HG02852 (cell line): ENCODE measurements at regions not wholly inside any gene's neighbourhood (a gene's known extent, or its start where the extent isn't known, plus 50 kb on each side); places are given as distances from the start of the nearest gene placed in this dataset.
"Not testable (repeated sequence)": the region's sequence is repeated elsewhere in the genome, so short reads cannot be mapped to it uniquely, and the experiment has no call there.

Experiments
- ATAC-seq: cut with Tn5 transposase; IDR thresholded peaks from one replicate; pipeline ENCODE4 v1.9.1; 2021; ENCODE audit warnings: mild to moderate bottlenecking, moderate library complexity; ENCODE audit not compliant: unreplicated experiment

GRCh38 chr7:34382166-34382893 is 275.7 kb upstream of the NPSR1 start:
- ATAC-seq = no peak

- no peak for ATAC-seq
These were observed 272.6 kb upstream of the NPSR1 start for GRCh38 chr7:34385384-34385783.

GRCh38 chr7:34389332-34390078 is 268.5 kb upstream of the NPSR1 start:
- ATAC-seq = no peak

- ATAC-seq = no peak
These were observed 267.9 kb upstream of the NPSR1 start for GRCh38 chr7:34390103-34390502.

- no peak for ATAC-seq
These were observed 265.0 kb upstream of the NPSR1 start for GRCh38 chr7:34392972-34393371.

GRCh38 chr7:34396437-34397064 is 261.5 kb upstream of the NPSR1 start:
- ATAC-seq = no peak

GRCh38 chr7:34401776-34402175 is 256.2 kb upstream of the NPSR1 start:
- no peak for ATAC-seq

- ATAC-seq = no peak
These were observed 251.0 kb upstream of the NPSR1 start for GRCh38 chr7:34406848-34407530.

- ATAC-seq = no peak
These were observed 250.4 kb upstream of the NPSR1 start for GRCh38 chr7:34407586-34407985.

GRCh38 chr7:34417781-34418180 is 240.2 kb upstream of the NPSR1 start:
- no peak for ATAC-seq

GRCh38 chr7:34421526-34421925 is 236.5 kb upstream of the NPSR1 start:
- ATAC-seq = no peak

GRCh38 chr7:34425194-34425593 is 232.8 kb upstream of the NPSR1 start:
- ATAC-seq = no peak

GRCh38 chr7:34425631-34426384 is 232.2 kb upstream of the NPSR1 start:
- no peak for ATAC-seq

GRCh38 chr7:34430456-34430855 is 227.6 kb upstream of the NPSR1 start:
- ATAC-seq = no peak

- no peak for ATAC-seq
These were observed 219.6 kb upstream of the NPSR1 start for GRCh38 chr7:34438436-34438835.

GRCh38 chr7:34445653-34446052 is 212.4 kb upstream of the NPSR1 start:
- no peak for ATAC-seq

GRCh38 chr7:34448531-34448930 is 209.5 kb upstream of the NPSR1 start:
- ATAC-seq = not testable (repeated sequence)

- ATAC-seq = no peak
These were observed 208.3 kb upstream of the NPSR1 start for GRCh38 chr7:34449765-34450164.

- no peak for ATAC-seq
These were observed 206.8 kb upstream of the NPSR1 start for GRCh38 chr7:34451183-34451582.

- ATAC-seq = no peak
These were observed 206.1 kb upstream of the NPSR1 start for GRCh38 chr7:34451923-34452322.

GRCh38 chr7:34452363-34452762 is 205.7 kb upstream of the NPSR1 start:
- ATAC-seq = no peak
